ENCODE measurements at regions not wholly inside any gene's neighbourhood (a gene's known extent, or its start where the extent isn't known, plus 50 kb on each side); places are given as distances from the start of the nearest gene placed in this dataset.

DNA sequence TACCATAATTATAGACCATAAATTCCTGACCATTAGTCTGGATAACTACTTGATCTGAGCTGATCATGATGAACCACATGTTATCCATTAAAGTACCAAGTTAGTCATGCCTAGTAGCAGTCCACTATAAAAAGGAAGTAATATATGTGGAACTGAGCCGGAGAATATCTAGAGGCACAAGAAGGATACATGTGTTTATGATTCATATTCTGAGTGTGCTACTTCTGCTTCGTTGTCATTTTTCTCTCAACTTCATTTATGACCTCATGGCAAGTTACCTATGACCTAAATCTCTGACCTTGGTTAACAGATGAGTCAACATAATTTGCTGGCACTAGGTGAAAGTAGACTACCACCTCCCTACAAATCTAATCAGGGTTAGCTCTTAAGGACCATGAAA, 56.5 kb upstream of the ANKRD17 start:
- Histone ChIP-seq H3K4me1 (ENCODE audit: control insufficient read depth, insufficient read depth, low read length) (peaks cover 7% of the 10 kb centered on the region), H3K36me3 (ENCODE audit: insufficient read depth, low read length) (no peaks in the 10 kb centered on the region), H3K4me3 (ENCODE audit: low read length) (no peak overlapping the region), H3K4me2 (ENCODE audit: low read length) (no peak overlapping the region), H3K9me3 (replicated peaks; ENCODE audit: low read length) (peaks cover 1% of the 10 kb centered on the region), H3K9ac (ENCODE audit: low read depth, low read length) (no peak overlapping the region), H3K27me3 (ENCODE audit: control insufficient read depth, insufficient read depth, low read length) (no peaks in the 10 kb centered on the region)

DNA sequence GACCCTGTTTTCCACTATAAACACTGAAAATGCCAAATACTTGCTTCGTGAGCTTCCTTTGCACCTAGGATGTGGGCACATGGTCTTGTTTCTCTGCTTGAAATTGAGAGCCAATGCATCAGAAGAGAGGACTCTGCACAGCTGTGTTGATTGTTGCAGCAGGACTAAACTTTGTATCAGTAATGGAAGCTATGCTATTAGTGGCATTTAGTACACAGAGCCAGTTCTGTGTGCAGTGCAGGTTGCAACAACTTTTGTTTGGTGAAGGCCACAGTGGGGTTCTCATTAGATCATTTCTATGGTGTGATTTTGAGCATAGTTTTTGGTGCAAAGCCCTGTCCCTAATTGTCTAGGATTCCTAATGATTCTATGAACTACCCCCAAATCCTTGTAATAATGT, 54.4 kb upstream of the ANKRD17 start:
- Histone ChIP-seq H3K36me3 (ENCODE audit: insufficient read depth, low read length) (no peaks in the 10 kb centered on the region), H3K27me3 (ENCODE audit: control insufficient read depth, insufficient read depth, low read length) (no peaks in the 10 kb centered on the region), H3K4me1 (ENCODE audit: control insufficient read depth, insufficient read depth, low read length) (peaks cover 23% of the 10 kb centered on the region), H3K9me3 (replicated peaks; ENCODE audit: low read length) (peaks cover 4% of the 10 kb centered on the region), H3K4me2 (ENCODE audit: low read length) (no peak overlapping the region), H3K9ac (ENCODE audit: low read depth, low read length) (no peak overlapping the region), H3K4me3 (ENCODE audit: low read length) (no peak overlapping the region)

DNA sequence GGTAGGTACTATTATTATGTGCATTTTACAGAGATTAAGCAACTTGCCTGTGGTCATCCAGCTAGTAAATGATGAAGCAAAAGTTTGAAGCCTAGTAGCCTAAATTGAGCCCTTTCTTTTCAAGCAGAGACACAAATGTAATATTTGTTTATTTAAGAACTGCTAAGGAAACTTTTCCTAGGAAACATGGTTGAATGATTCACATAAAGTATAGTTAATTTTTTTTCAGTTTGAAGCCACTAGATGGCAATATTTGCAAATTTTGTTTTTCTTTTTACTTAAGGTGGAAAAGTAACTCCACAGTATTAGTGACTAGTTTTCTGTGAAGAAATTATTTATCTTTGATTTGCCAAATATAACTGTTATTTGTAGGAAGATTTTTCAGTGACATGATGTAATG, 52.8 kb upstream of the ANKRD17 start:
- peaks cover 23% of the 10 kb centered on the region for H3K4me1 ChIP-seq (ENCODE audit: control insufficient read depth, insufficient read depth, low read length)
- H3K4me3 ChIP-seq (ENCODE audit: low read length) = no peak overlapping the region

DNA sequence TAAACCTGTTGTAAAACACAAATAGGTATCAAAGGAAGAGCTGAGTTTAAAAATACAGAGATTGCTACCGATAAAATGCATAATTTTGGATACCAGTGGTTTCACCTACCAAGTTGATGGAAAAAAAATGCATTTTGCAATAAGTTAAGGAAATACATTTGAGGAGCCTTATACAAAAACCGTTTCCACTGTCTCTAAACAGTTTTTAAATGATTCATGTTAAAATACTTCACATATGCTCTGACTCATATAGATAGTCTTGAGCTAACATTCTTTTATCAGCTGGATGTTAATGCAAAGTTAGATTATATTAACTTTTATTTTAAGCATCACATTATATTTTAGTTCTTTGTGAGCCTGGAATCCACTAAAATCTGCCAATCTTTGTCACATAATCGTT, 50.6 kb upstream of the ANKRD17 start:
- H3K27me3 ChIP-seq (ENCODE audit: control insufficient read depth, insufficient read depth, low read length) = no peaks in the 10 kb centered on the region
- peak overlapping the region; percentile 21 for H3K4me3 ChIP-seq (ENCODE audit: low read length)
- H3K4me1 ChIP-seq (ENCODE audit: control insufficient read depth, insufficient read depth, low read length) = peaks cover 23% of the 10 kb centered on the region
- no peaks in the 10 kb centered on the region for H3K36me3 ChIP-seq (ENCODE audit: insufficient read depth, low read length)
- peak overlapping the region; percentile 43 for H3K4me2 ChIP-seq (ENCODE audit: low read length)
- H3K9ac ChIP-seq (ENCODE audit: low read depth, low read length) = no peak overlapping the region
- H3K9me3 ChIP-seq (replicated peaks; ENCODE audit: low read length) = peaks cover 4% of the 10 kb centered on the region

More for the DNA sequence above, 52.8 kb upstream of the ANKRD17 start:
- Histone ChIP-seq H3K4me2 (ENCODE audit: low read length) (no peak overlapping the region), H3K36me3 (ENCODE audit: insufficient read depth, low read length) (no peaks in the 10 kb centered on the region), H3K9me3 (replicated peaks; ENCODE audit: low read length) (peaks cover 4% of the 10 kb centered on the region), H3K27me3 (ENCODE audit: control insufficient read depth, insufficient read depth, low read length) (no peaks in the 10 kb centered on the region), H3K9ac (ENCODE audit: low read depth, low read length) (no peak overlapping the region)

Measured in skeletal muscle satellite cell (primary cell).